ENCODE measurements at regions not wholly inside any gene's neighbourhood (a gene's known extent, or its start where the extent isn't known, plus 50 kb on each side); places are given as distances from the start of the nearest gene placed in this dataset.
"Not testable (repeated sequence)": the region's sequence is repeated elsewhere in the genome, so short reads cannot be mapped to it uniquely, and the experiment has no call there.

- Histone ChIP-seq H3K36me3 (ENCODE audit: control insufficient read depth, insufficient read depth, low read length) (no peaks in the 10 kb centered on the region), H3K27me3 (replicated peaks; ENCODE audit: control insufficient read depth, insufficient read depth, low read length) (no peaks in the 10 kb centered on the region; the same call in 1 of the 2 replicates), H3K9me3 (0 out of 2 replicates have a peak, but pooled peaks cover 3% of the 10 kb centered on the region), H3K4me1 (no peaks in the 10 kb centered on the region), H3K4me3 (ENCODE audit: low read depth, low read length) (no peak overlapping the region)
- Mint-ChIP-seq H3K4me3 (ENCODE audit: unreplicated experiment) (no peak overlapping the region), H3K27ac (ENCODE audit: unreplicated experiment) (no peak overlapping the region), H3K27me3 (ENCODE audit: insufficient read depth, unreplicated experiment) (peaks cover 3% of the 10 kb centered on the region), H3K4me1 (ENCODE audit: low read depth, unreplicated experiment) (no peaks in the 10 kb centered on the region), H3K36me3 (ENCODE audit: insufficient read depth, unreplicated experiment) (no peaks in the 10 kb centered on the region), H3K9me3 (ENCODE audit: unreplicated experiment) (peaks cover 21% of the 10 kb centered on the region)
- no peak for DNase-seq
- no TSS peak for BruUV-seq (replicated peaks)
- no peak for TF ChIP-seq CTCF (IDR thresholded peaks at IDR 0.05; ENCODE audit: insufficient read depth in 1 of 2, low read depth in 1 of 2, low read length in 1 of 2, severe bottlenecking in 1 of 2, unreplicated experiment in 1 of 2)
- intact Hi-C loops (cut with micrococcal nuclease; ENCODE audit: unreplicated experiment) = no loop called here
- ChIA-PET CTCF (no interaction called here), POLR2A (no interaction called here)
Observed at GRCh38 chr12:34223640-34224039, 201.3 kb downstream of the ALG10 start.

GRCh38 chr12:34226044-34226443 lies 203.7 kb downstream of the ALG10 start:
- H3K4me1 Mint-ChIP-seq (ENCODE audit: low read depth, unreplicated experiment); BruUV-seq (replicated peaks); H3K4me1 ChIP-seq; CTCF ChIA-PET; H3K27ac Mint-ChIP-seq (ENCODE audit: unreplicated experiment); H3K36me3 ChIP-seq (ENCODE audit: control insufficient read depth, insufficient read depth, low read length); H3K9me3 ChIP-seq; DNase-seq; H3K27me3 Mint-ChIP-seq (ENCODE audit: insufficient read depth, unreplicated experiment); H3K36me3 Mint-ChIP-seq (ENCODE audit: insufficient read depth, unreplicated experiment); H3K4me3 Mint-ChIP-seq (ENCODE audit: unreplicated experiment); H3K4me3 ChIP-seq (ENCODE audit: low read depth, low read length); H3K27me3 ChIP-seq (replicated peaks; ENCODE audit: control insufficient read depth, insufficient read depth, low read length); intact Hi-C loops (cut with micrococcal nuclease; ENCODE audit: unreplicated experiment); POLR2A ChIA-PET: not testable (repeated sequence)
- peaks cover 34% of the 10 kb centered on the region for H3K9me3 Mint-ChIP-seq (ENCODE audit: unreplicated experiment)

GRCh38 chr12:34228046-34228445 lies 205.8 kb downstream of the ALG10 start:
- H3K27me3 Mint-ChIP-seq (ENCODE audit: insufficient read depth, unreplicated experiment); H3K36me3 Mint-ChIP-seq (ENCODE audit: insufficient read depth, unreplicated experiment); intact Hi-C loops (cut with micrococcal nuclease; ENCODE audit: unreplicated experiment); H3K36me3 ChIP-seq (ENCODE audit: control insufficient read depth, insufficient read depth, low read length); DNase-seq; CTCF ChIA-PET; H3K27ac Mint-ChIP-seq (ENCODE audit: unreplicated experiment); H3K4me1 ChIP-seq; BruUV-seq (replicated peaks); H3K4me3 Mint-ChIP-seq (ENCODE audit: unreplicated experiment); H3K9me3 ChIP-seq; POLR2A ChIA-PET; H3K27me3 ChIP-seq (replicated peaks; ENCODE audit: control insufficient read depth, insufficient read depth, low read length); H3K4me3 ChIP-seq (ENCODE audit: low read depth, low read length); H3K4me1 Mint-ChIP-seq (ENCODE audit: low read depth, unreplicated experiment): not testable (repeated sequence)
- peaks cover 34% of the 10 kb centered on the region for H3K9me3 Mint-ChIP-seq (ENCODE audit: unreplicated experiment)

- H3K4me3 ChIP-seq (ENCODE audit: low read depth, low read length); H3K4me1 Mint-ChIP-seq (ENCODE audit: low read depth, unreplicated experiment); H3K4me3 Mint-ChIP-seq (ENCODE audit: unreplicated experiment); H3K27me3 ChIP-seq (replicated peaks; ENCODE audit: control insufficient read depth, insufficient read depth, low read length); H3K36me3 ChIP-seq (ENCODE audit: control insufficient read depth, insufficient read depth, low read length); H3K27me3 Mint-ChIP-seq (ENCODE audit: insufficient read depth, unreplicated experiment); H3K27ac Mint-ChIP-seq (ENCODE audit: unreplicated experiment); DNase-seq; BruUV-seq (replicated peaks); H3K36me3 Mint-ChIP-seq (ENCODE audit: insufficient read depth, unreplicated experiment); POLR2A ChIA-PET; CTCF ChIA-PET; intact Hi-C loops (cut with micrococcal nuclease; ENCODE audit: unreplicated experiment); H3K4me1 ChIP-seq; H3K9me3 ChIP-seq: not testable (repeated sequence)
- H3K9me3 Mint-ChIP-seq (ENCODE audit: unreplicated experiment) = peaks cover 34% of the 10 kb centered on the region
Observed at GRCh38 chr12:34229033-34229432, 206.7 kb downstream of the ALG10 start.
